Loucy (cell line): ENCODE measurements at regions not wholly inside any gene's neighbourhood (a gene's known extent, or its start where the extent isn't known, plus 50 kb on each side); places are given as distances from the start of the nearest gene placed in this dataset.

Source experiments
- H2AFZ ChIP-seq: fragments of 200-600 bp; sonication (generic); 2 replicates; pipeline ENCODE4 v1.6.0; 2016; ENCODE audit warnings: antibody characterized with exemption, mild to moderate bottlenecking, low read length, moderate library complexity
- H3F3A ChIP-seq: fragments of 200-600 bp; 2 replicates; pipeline ENCODE4 v1.6.0; 2016; ENCODE audit warnings: antibody characterized with exemption, low read depth, mild to moderate bottlenecking
- H3K27me3 ChIP-seq: fragments of 200-600 bp; sonication (generic); 2 replicates; pipeline ENCODE4 v1.6.1; 2014; ENCODE audit warnings: low read length, mild to moderate bottlenecking; ENCODE audit not compliant: insufficient read depth, poor library complexity, severe bottlenecking
- H3K36me3 ChIP-seq: fragments of 200-600 bp; sonication (generic); 2 replicates; pipeline ENCODE4 v1.6.1; 2016; ENCODE audit warnings: low read length; ENCODE audit not compliant: insufficient read depth
- H3K4me1 ChIP-seq: fragments of 200-600 bp; sonication (generic); 2 replicates; pipeline ENCODE4 v1.5.1; 2014; ENCODE audit warnings: low read length, mild to moderate bottlenecking; ENCODE audit not compliant: insufficient read depth, poor library complexity, severe bottlenecking
- H3K4me2 ChIP-seq: fragments of 200-600 bp; sonication (generic); 2 replicates; pipeline ENCODE4 v1.6.0; 2014; ENCODE audit warnings: antibody characterized with exemption, low read length, low read depth, mild to moderate bottlenecking; ENCODE audit not compliant: poor library complexity, severe bottlenecking
- H3K4me3 ChIP-seq: fragments of 200-600 bp; sonication (generic); 2 replicates; pipeline ENCODE4 v1.5.1; 2014; ENCODE audit warnings: low read length, mild to moderate bottlenecking, mixed read lengths; ENCODE audit not compliant: poor library complexity, severe bottlenecking
- H3K79me2 ChIP-seq: fragments of 200-600 bp; sonication (generic); 2 replicates; pipeline ENCODE4 v1.6.1; 2014; ENCODE audit warnings: low read length; ENCODE audit not compliant: insufficient read depth
- H3K9ac ChIP-seq: fragments of 200-600 bp; sonication (generic); 2 replicates; pipeline ENCODE4 v1.6.0; 2014; ENCODE audit warnings: mild to moderate bottlenecking, low read depth, low read length, moderate library complexity; ENCODE audit not compliant: poor library complexity, severe bottlenecking
- H3K9me2 ChIP-seq: fragments of 200-600 bp; sonication (generic); replicated peaks from 2 replicates; pipeline ENCODE4 v1.6.1; 2016; ENCODE audit warnings: low read depth, low read length, mixed read lengths
- H3K9me3 ChIP-seq: fragments of 200-600 bp; sonication (generic); 2 replicates; pipeline ENCODE4 v1.6.1; 2014; ENCODE audit warnings: mild to moderate bottlenecking, antibody characterized with exemption, low read length, low read depth; ENCODE audit not compliant: insufficient read depth
- H4K20me1 ChIP-seq: fragments of 200-600 bp; sonication (generic); 2 replicates; pipeline ENCODE4 v1.6.0; 2014; ENCODE audit warnings: antibody characterized with exemption, low read length, mild to moderate bottlenecking; ENCODE audit not compliant: insufficient read depth, poor library complexity, severe bottlenecking
- EZH2phosphoT487 ChIP-seq: fragments of 200-600 bp; IDR thresholded peaks from 2 replicates; pipeline ENCODE4 v1.6.1; 2018; ENCODE audit warnings: antibody characterized with exemption, mild to moderate bottlenecking, moderate library complexity, borderline replicate concordance
- TF ChIP-seq, protein P1 (sequence below): fragments of 200-600 bp; sonication (generic); conservative IDR thresholded peaks from 2 replicates; pipeline ENCODE4 v1.5.1; 2014; ENCODE audit warnings: mild to moderate bottlenecking, antibody characterized with exemption, low read length

- Histone ChIP-seq H3K9ac (no peak overlapping the region), H3K36me3 (no peaks in the 10 kb centered on the region), H4K20me1 (no peaks in the 10 kb centered on the region), H3F3A (no peaks in the 10 kb centered on the region), H3K27me3 (no peaks in the 10 kb centered on the region), H3K9me2 (no peaks in the 10 kb centered on the region), H3K4me2 (no peak overlapping the region), H2AFZ (no peak overlapping the region), H3K4me3 (no peak overlapping the region), H3K79me2 (no peaks in the 10 kb centered on the region), H3K9me3 (no peaks in the 10 kb centered on the region; the same call in 1 of the 2 replicates), H3K4me1 (no peaks in the 10 kb centered on the region)
- TF ChIP-seq, protein P1, sequence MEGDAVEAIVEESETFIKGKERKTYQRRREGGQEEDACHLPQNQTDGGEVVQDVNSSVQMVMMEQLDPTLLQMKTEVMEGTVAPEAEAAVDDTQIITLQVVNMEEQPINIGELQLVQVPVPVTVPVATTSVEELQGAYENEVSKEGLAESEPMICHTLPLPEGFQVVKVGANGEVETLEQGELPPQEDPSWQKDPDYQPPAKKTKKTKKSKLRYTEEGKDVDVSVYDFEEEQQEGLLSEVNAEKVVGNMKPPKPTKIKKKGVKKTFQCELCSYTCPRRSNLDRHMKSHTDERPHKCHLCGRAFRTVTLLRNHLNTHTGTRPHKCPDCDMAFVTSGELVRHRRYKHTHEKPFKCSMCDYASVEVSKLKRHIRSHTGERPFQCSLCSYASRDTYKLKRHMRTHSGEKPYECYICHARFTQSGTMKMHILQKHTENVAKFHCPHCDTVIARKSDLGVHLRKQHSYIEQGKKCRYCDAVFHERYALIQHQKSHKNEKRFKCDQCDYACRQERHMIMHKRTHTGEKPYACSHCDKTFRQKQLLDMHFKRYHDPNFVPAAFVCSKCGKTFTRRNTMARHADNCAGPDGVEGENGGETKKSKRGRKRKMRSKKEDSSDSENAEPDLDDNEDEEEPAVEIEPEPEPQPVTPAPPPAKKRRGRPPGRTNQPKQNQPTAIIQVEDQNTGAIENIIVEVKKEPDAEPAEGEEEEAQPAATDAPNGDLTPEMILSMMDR, result no peak
- TF ChIP-seq EZH2phosphoT487, result no peak
These were observed 108.3 kb downstream of the KIF26A start for GRCh38 chr14:104246401-104247335.

DNA sequence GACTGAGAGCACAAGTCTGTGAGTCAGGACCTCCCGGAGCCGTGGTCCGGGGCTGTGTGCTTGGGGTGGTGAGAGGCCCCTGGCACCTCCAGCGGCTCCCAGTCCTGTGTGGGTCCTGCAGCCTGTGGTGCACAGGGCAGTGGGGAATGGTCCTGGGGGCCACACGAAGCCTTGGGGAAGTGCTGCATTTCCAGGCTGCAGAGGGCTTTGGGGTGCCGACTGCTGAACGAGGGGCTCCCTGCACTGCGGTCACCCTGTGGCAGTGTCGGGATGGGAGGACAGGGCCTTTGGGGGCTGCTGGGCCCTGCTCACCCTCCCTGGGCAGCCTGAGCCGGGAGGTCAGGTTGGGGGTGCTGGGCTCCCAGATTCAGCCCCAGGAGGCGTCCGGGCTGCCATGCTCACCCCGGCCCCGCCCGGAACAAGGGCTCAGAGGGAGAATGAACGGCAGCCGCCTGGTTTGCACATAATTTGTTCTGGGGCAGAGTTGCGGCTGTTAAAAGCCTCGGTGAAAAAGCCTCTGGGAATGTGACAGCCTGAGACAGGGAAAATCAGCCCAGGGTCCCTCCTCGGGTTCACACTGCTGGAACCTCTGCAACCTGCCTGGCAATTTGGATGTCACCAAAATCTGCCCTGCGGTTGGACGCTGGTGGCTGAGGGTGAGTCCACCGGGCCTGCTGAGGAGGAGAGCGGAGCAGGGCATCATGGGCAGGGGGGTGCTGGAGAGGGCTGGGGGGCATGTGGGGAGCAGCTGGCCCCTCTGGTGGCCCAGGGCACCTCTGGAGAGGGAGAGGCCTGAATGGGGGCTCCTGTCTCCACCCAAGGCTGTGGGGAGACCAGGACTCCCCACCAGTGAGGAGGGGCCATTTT is 109.2 kb downstream of the KIF26A start:
- Histone ChIP-seq H3K9me3 (no peaks in the 10 kb centered on the region; the same call in 1 of the 2 replicates), H3F3A (no peaks in the 10 kb centered on the region), H3K9me2 (no peaks in the 10 kb centered on the region), H3K27me3 (no peaks in the 10 kb centered on the region), H3K4me1 (no peaks in the 10 kb centered on the region), H2AFZ (no peak overlapping the region), H3K79me2 (no peaks in the 10 kb centered on the region), H3K36me3 (no peaks in the 10 kb centered on the region), H4K20me1 (no peaks in the 10 kb centered on the region), H3K4me2 (no peak overlapping the region), H3K9ac (no peak overlapping the region), H3K4me3 (no peak overlapping the region)
- TF ChIP-seq, protein P1, result no peak
- no peak for TF ChIP-seq EZH2phosphoT487

GRCh38 chr14:104248203-104249055 is 110.0 kb downstream of the KIF26A start:
- TF ChIP-seq, protein P1, result no peak
- TF ChIP-seq EZH2phosphoT487, result no peak
- Histone ChIP-seq H3K27me3 (no peaks in the 10 kb centered on the region), H3K9ac (no peak overlapping the region), H3K9me3 (no peaks in the 10 kb centered on the region; the same call in 1 of the 2 replicates), H4K20me1 (no peaks in the 10 kb centered on the region), H3K36me3 (no peaks in the 10 kb centered on the region), H2AFZ (no peak overlapping the region), H3K9me2 (no peaks in the 10 kb centered on the region), H3K4me1 (no peaks in the 10 kb centered on the region), H3K4me3 (no peak overlapping the region), H3F3A (no peaks in the 10 kb centered on the region), H3K79me2 (no peaks in the 10 kb centered on the region), H3K4me2 (no peak overlapping the region)
